Activated CD4-positive, alpha-beta T cell treated with anti-CD3 and anti-CD28 coated beads, Interleukin-2, amount 50 U/mL, for 4 hours (primary cell): ENCODE measurements at regions not wholly inside any gene's neighbourhood (a gene's known extent, or its start where the extent isn't known, plus 50 kb on each side); places are given as distances from the start of the nearest gene placed in this dataset.

Source experiments
- DNase-seq, 2 experiments: peaks; one replicate each; pipeline ENCODE4 v3.0.0-alpha.2; 2020

DNA sequence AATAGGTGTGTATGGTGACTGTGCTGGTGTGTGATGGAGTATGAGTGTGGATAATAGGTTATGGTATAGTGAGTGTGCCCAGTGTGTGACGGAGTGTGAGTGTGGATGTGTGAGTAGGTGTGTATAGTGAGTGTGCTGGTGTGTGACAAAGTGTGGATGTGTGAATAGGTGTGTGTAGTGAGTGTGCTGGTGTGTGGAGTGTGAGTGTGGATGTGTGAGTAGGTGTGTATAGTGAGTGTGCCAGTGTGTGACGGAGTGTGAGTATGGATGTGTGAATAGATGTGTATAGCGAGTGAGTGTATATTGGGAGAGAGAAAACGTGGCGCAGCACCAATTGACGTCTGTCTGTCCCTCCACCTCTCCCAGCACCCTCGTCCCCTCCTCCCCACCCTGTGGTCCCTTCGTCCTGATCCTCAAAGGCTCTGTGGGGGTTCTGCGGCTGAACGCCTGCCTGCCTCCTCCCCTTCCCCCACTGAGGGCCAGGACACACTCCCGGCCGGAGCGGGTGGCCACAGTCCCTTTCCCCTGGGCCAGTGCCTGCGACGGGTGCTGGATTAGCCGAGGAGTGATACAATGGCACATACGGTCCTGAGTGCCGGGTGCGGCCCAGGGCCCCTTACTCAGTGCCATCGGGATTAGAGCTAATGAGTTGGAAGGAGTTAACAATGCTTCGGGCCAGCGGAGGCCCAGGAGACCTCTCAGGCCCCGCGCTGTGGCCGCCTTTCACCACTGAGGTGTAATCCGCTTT, 160.0 kb downstream of the MRM1 start:
- DNase-seq = no peak

DNA sequence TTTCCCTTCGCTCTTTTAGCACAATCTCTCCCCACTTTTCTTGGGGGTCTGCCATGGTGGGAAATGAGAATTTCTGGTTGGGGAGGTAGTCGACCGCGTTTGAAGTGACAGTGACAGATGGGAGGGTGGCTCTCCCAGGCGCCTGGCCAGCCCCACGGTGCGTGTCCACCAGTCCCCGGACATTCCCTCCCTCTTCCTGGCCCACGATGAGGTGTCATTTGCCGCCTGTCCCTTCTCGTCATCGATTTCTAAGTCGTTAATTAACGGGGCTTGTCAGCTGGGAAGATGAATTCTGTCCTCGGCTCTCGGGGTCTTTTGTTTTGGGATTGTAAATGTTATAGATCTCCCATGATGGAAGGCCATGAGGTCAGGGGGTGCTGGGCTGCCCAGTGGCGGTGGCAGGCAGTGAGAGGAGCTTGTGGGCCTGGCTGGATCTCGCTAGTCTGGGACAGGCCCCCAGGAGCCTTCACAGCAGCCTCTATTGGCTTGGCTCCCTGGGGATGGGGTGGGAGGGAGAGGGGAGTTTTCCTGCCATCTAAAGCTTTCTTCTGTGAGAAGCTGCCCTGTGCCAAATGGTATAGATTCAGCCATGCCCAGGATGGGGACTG, 164.2 kb downstream of the MRM1 start:
- DNase-seq = no peak

DNA sequence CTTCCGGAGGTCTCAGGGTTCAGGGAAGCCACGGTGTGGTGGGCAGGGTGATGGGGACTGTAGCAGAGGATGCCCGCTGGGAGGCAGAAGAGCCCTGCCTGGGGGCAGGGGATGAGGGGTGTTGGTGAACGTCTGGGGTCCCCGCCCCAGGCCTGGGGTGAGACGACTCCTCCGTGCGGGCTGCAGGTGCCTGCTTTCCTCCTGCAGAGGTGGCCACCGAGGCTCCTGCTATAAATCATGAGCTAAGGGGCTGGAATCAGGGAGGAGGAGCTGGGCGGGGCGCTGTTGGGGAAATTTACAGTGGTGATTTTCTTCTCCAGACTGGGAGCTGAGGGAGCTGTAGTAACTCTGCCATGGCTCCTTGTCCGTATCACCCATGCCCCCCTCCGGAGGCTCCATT, 167.0 kb downstream of the MRM1 start:
- DNase-seq = no peak

DNA sequence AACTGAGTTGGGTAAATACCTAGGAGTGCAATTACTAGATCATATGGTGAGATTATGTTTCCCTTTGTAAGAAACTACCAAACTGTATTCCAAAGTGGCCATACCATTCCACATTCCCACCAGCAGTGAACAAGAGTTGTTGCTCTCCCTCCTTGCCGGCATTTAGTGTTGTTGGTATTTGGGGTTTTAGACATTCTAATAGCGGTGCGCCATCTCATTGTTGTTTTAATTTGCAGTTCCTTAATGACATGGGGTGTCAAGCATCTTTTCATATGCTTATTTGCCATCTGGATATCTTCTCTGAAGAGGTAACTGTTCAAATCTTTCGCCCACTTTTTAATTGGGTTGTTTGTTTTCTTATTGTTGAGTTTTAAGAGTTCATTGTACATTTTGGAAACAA, 164.2 kb upstream of the LHX1 start:
- DNase-seq = no peak

DNA sequence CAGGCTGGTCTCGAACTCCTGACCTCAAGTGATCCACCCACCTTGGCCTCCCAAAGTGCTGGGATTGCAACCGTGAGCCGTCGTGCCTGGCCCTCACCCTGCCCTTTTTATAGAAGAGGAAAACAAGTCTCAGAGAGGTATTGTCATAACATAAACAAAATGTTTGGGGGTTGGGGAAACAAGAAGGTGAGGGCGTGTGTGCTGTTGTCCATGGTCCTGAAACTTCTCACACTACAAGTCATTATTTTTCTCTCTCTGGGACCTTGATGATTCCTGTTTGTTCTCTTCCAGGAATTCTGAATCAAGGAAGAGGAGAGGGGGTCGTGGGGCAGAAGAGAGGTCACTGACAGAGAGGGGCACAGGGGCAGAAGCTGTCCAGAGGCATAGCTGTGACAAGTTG, 160.2 kb upstream of the LHX1 start:
- no peak for DNase-seq

DNA sequence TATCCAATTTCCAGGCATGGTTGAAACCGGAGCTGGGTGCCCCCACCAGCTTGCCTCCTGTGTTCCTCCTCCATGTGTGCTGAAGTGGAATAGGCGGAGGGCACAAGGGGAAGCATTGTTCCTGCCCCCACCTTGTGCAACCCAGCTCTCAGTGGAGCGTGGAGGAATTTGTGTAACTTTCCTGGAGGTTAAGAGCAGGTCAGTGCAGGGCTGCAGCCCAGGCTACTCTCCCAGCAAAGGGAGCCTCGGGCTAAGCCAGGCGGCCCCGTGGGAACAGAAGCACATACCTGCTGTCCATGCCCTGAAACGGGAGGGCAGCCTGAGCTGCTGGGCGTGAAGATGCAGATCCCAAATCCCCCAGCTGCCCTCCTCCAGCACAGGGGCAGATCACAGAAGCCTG, 158.8 kb upstream of the LHX1 start:
- DNase-seq = no peak

DNA sequence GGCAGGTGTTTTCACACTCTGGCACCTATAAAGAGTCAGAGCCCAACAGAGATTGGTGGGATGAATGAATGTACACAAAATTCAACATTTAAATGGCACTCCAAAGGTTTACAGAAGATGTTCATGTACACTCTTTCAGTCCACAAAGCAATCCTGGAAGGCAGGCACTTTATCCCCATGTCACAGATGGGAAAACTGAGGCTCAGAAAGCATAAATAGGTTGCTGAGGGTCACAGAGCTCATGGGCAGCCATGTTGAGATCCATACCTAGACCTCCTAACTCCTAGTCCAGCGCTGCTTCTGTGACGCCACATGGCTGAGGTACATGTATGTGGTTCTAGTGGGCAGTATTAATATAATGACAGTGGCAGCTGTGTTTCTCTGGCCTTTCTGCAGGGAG, 157.7 kb upstream of the LHX1 start:
- no peak for DNase-seq

DNA sequence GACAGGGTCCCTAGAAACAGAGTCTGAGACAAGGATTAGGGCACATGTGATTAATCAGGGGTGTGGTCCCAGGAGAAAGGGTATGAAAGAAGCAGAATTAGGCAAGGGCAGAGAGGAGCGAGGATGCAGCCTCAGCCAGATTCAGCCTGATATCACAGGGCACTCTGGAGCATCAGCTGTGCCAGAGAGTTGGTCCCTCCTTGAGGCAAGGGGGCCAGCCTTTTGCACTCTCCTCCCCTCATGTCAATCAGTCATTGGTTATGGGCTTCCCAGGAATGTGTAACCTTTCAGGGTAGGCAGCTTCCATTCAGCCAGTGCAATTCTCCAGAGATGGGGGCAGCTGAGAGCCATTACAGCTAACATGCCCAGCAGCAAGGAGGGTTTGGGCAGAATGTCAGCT, 152.6 kb upstream of the LHX1 start:
- no peak for DNase-seq

DNA sequence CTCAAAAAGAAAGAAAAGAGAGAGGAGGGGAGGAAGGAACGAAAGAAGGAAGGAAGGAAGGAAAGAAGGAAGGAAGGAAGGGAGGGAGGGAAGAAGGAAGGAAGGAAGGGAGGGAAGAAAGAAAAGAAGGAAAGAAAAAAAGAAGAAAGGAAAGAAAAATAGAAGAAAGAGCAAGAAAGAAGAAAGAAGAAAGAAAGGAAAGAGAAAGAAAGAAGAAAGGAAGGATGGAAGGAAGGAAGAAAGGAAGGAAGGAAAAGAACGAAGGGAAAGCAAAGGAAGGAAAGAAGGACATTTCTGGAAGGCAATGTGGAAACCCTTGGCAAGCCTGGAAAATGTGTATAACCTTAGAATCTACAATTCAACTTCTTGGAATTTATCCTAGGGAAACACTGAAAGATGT, 150.4 kb upstream of the LHX1 start:
- DNase-seq = no peak

DNA sequence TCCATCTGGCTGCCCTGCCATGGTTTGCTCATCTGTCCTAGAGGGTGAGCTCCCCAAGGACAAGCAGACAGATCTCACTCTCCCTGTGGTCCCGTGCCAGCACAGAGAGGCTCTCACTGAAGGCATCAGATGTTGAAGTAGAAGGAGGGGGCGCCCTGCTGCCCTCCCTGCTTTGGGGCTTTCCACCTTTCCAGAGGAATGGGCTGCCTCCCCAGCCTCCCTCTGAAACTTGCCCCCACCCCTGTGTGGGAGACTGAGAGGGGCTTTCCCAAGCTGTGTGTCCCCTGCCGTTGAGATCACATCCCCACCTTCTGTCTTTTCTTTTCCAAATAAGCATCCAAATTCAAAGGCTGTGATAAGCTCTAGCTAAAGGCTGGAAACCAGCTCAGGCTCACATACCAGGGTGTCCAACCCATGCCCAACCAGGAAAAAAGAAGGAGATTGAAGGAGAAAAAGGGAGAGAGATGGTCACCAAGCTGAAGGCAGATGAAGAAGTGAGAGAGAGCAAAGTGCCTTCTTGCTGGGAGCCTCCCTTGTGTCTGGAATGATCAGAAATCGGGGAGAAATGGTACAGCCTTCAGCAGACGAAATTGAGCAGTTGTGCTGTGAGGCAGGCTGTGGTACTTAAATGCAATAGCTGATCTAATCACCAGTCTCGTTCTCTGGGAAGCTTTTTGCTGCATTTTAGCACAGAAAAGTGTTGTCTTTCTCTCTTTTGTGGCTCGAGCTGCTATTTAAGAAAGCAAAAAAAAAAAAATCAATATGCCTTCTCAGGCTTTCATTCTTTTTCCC, 145.9 kb upstream of the LHX1 start:
- DNase-seq = no peak

DNA sequence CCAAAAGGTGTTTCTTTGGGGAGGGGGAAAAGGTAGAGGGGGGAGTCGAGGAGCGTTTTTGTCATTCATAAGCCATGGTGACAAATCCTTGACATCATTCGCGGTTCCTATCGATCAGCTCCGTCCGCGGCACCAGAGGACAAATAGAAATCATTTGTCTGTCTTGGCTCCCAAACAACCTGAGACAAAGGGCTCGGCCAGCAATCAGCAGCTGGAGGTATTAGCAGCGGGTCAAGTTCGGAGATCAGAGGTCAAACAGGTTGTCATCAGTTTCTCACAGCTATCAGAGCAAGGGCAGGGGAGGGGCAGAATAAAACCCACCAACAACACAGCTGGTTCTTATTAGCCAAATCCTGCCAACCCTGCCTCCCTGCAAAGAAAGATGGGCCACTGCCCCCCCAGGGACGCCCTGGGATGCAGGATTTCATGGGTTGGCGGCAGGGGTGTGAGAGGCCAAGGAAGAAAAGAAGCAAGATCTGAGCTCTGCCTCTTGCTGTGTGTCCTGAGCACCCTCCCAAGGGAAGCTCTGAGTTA, 145.3 kb upstream of the LHX1 start:
- no peak for DNase-seq

DNA sequence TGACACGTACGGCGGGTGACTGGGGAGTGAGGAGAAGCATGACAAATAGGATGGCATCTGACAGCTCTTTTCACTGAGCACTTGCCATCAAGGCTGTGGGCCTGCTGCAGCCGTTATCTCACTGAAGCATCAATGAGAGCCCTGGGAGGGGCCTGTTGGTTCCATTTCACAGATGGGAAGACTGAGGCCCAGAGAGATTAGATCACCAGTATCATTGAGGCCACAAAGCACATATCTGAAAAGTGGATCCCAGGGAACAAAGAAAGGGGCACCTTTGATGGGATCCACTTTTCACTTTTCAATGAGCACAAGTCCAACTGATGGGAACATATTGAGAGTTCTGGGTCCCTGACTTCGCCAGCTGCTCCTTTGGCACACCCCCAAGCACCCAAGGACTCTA, 144.4 kb upstream of the LHX1 start:
- no peak for DNase-seq

DNA sequence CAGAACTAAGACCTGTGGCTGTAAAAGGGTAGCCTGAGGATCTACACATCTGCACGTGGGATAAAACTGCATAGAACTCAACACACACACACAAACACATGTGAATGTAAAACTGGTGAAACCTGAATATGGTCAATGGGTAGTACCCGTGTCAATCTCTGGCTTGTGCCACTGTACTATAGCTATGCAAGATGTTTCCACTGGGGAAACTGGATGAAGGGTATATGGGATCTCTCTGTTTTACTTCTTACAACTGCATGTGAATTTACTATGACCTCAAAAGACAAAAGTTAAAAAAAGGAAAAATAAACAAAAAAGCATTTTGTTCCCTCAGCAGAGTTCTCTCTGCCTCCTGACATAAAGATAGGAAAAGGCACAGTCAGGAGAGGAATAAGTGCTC, 143.3 kb upstream of the LHX1 start:
- DNase-seq = no peak

DNA sequence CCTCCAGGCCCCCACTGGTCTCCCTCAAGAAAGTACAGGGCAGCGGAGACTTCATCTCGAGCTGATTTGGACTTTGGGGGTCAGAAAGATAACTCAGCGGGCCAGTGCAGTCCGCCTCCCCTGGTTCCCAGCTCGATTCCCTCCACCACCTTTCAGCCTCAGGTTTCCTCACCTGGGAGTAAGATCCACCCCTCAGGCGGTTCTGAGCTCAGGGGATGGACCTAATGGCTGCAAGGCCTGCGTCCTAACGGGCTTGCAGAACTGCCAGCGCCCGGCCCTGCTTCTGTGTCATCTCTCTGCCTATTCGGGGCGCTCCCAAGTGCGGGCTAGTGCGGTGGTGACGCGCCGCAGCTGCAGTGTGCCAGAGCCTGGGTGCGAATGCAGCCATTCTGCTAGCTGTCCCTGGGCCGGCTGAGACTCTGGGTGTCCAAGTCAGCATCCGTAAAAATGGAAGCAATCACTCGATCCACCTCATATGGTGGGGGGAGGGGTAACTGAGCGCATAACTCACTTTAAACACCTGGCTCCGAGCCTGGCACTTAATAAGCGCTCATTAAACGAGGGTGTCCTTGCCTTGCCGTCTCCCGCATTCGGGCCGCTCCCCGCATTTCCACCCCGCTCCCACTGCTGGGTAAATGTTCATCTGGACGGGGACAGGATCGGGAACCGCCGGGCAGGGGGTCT, 129.6 kb upstream of the LHX1 start:
- no peak for DNase-seq

DNA sequence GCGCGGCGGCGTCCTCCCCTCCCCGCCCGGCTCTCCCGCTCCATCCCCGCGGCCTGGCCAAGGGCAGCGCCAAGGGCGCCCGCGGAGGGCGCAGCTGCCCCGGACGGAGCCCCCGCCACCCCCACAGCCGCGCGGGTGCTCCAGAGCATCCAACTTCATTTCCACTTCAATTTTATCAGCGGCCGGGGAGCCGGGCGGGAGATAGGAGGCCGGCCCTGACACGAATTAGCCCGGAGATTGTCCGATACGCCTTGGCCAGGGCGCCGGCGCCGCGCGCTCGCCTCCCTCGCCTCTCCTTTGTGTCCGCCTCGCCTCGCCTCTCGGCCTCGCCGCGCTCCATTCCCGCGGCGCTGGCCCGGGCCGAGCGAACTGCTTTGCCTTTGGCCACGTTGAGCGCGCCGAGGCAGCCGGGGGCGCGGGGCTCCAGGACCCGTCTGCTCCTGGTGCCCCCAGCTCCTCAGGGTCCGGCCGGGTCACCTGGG, 129.1 kb upstream of the LHX1 start:
- DNase-seq = no peak

DNA sequence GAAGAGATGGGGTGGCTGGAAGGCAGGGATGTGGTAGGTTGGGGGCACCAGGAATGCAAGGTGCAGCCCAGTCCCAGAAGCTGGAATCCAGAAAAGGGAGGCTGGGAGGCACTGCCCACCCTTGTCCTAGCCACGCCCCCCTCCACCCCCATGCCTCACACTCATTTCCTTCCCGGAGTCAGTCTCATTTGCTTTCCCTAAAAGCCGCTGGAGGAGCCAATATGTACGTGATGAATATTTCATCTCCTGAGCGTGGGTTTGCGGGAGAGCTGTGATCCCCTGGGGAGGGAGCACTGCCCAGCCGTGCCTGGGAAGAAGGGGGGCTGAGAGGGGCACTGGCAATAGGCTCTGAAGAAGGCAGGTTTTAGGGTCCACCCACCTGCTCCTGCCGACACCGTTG, 124.5 kb upstream of the LHX1 start:
- no peak for DNase-seq

DNA sequence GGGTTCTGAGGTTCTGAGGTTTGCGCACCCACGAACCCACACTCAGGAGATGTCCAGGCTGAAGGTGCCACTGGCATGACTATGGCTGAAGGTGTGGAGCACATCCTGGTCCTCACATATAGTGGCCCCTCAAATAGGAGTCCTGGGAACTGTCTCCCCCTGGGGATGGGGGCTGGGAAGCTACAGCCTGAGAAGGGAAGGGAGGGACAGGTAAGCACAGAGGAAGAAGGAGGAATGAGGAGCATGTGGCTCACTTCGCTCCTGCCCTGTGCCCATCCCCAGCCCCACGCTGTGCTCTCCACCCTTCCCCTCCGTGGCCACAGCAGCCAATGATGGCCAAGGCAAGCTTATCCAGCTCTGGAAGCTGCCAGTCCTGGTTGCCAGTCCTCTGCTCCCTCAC, 123.9 kb upstream of the LHX1 start:
- no peak for DNase-seq

DNA sequence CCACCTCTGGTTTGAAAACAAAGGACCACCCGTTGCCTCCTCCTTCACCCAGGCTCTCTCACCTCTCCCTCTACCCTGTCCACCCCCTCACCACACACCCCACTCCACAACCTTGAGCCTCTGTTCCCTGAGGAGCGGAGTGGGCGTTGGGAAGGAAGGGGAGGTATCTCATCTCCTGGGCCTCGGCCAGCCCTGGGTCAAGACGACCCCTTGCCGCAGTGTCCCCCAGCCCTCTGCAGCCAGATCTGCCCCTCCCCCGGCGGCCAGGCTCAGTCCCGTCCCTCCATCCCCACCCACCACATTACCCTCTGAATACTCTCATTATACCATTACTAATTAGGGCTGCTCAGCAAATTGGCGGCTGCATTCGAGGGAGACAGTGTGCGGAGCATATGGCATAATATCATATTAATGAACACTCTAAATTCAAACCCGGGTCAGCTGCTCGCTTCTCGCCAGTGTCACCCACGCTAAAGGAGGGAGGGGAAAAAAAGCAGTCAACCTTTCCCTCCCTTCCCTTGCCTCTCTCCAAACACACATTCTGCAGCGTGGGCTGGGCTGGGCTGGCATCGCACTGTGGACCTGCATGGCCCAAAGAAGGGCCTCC, 123.2 kb upstream of the LHX1 start:
- DNase-seq = no peak

DNA sequence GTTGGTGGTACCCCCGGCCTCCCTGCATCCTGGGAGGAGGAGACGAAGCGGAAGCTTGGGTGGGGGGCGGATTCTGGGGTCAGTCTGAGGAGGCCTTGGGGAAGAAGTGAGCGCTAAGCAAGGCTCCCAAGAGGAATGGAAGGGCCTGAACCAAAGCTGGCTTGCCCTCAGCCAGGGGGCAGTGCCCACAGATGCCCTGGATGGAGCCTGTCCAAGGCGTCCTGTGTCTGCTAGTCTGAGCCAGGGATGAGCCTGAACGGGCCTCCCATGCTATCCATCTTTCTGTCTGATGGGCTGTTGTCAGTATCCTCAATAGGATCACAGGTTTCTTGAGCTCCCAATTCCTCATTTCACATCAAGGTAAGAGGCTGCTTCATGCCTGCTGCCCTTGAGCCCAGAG, 122.3 kb upstream of the LHX1 start:
- DNase-seq = no peak

DNA sequence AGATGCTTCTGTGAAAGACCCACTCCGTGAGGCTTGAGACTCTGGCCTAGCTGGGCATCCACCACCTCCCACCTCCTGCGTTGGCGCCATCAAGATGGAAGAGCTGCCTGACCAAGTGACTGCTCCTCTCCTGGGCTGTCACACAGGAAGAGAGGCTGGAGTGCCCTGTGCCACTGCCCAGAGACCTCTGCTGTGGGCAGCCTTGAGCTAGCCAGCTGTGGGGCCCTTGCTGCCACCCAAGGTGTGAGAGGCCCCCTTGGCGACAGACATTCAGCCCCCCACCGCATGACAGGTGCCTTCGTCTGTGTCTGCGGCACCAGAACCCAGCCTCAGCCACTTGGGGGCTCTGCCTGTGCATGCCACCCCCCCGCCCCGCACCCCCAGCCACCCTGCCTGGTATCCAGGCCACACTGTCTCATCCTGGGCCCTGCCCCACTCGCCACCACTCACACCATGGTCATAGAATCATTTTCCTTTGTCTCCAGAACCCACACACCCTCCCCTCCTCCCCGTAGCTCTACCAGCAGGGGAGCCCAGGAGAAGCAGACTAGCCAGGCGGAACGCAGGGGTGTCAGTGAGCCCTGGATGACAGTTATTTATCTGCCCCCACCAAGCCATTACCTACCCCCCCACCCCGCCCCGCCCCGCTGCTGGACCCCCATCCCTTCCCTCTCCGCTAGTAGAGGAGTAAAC, 120.9 kb upstream of the LHX1 start:
- DNase-seq = no peak

DNA sequence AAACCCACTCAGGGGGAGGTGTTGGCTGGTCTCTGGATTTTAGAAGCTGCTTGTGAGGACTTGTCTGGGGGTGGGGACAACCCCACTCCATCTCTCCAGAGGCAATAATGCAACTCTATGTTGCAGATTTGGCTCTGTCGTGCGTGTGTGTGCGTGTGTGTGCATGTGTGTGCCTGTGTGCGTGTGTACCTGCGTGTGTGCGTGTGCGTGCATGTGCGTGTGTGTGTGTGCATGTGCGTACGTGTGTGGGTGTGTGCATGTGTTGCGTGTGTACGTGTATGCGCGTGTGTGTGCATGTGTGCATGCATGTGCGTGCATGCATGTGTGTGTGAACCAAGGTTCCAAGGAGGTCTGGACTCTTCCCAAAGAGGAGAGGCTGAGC, 120.4 kb upstream of the LHX1 start:
- DNase-seq = no peak

DNA sequence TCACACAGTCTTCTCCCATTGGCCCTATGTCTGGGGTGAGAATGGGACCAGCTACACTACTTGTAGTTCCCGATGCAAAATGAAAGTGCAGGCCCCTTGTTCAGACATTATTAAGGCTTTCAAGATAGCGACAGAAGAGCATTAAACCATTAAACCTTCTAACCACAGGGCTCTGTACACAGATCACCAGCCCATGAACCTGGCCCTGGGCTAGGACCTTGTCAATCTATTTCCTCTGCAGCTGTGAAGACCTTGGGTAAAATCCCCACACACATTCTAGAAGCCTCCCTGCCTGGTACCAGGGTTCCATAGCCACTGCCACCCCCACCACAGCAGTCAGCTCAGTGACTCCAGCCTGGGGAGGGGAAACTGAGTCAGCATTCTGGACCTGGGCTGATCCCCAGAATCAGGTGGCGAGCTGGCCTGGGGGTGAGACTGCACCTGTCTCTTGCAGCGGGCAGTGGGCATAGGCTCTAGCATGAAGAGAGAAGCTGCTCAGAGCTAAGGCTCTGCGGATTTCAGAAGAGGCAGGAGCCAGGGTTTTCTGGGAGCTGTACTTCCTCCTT, 119.7 kb upstream of the LHX1 start:
- no peak for DNase-seq
